ENCODE measurements at regions not wholly inside any gene's neighbourhood (a gene's known extent, or its start where the extent isn't known, plus 50 kb on each side); places are given as distances from the start of the nearest gene placed in this dataset.

- no peak overlapping the region for H3K27ac ChIP-seq (ENCODE audit: low read depth, low read length)
- H3K4me3 ChIP-seq (ENCODE audit: low read length), result no peak overlapping the region
- H3K4me2 ChIP-seq (ENCODE audit: low read length), result no peak overlapping the region
- no peaks in the 10 kb centered on the region for H3F3A ChIP-seq (ENCODE audit: control insufficient read depth, insufficient read depth)
- H3K9me3 ChIP-seq (ENCODE audit: control insufficient read depth, insufficient read depth, low read length), result no peaks in the 10 kb centered on the region
- no peaks in the 10 kb centered on the region for H3K9me2 ChIP-seq (replicated peaks; ENCODE audit: control insufficient read depth, low read length)
- no peaks in the 10 kb centered on the region for H3K27me3 ChIP-seq (ENCODE audit: control insufficient read depth, low read length)
- no peaks in the 10 kb centered on the region for H3K79me2 ChIP-seq (ENCODE audit: control insufficient read depth, low read length)
- no peaks in the 10 kb centered on the region for H3K36me3 ChIP-seq (ENCODE audit: control insufficient read depth, low read length)
- no peak for TF ChIP-seq EZH2phosphoT487 (IDR thresholded peaks at IDR 0.05; ENCODE audit: borderline replicate concordance, low read length)
- H4K20me1 ChIP-seq (ENCODE audit: control insufficient read depth, insufficient read depth, low read depth, low read length), result no peaks in the 10 kb centered on the region
- no peaks in the 10 kb centered on the region for H3K4me1 ChIP-seq (ENCODE audit: control insufficient read depth, low read length)
Observed at GRCh38 chr2:19700861-19701585, 200.8 kb downstream of the TTC32 start.

DNA sequence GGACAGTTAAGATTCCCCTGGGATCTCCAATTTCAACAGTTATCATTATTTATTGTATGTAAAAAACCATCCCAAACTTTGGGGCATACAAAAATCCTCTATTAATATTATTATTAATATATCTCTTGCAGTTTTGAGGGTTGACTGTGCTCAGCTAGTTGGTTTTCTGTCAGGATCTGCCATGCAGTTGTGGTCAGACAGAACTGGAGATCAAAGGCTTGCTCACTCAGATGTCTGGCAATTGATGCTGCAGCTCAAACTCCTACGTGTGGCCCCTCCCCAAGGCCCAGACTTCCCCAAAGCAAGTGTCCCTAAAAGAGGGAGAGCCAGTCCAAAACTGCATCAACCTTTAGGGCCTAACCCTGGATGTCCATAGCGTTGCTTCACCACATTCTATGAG, 204.7 kb downstream of the TTC32 start:
- Histone ChIP-seq H3K27me3 (ENCODE audit: control insufficient read depth, low read length) (no peaks in the 10 kb centered on the region), H3K9me2 (replicated peaks; ENCODE audit: control insufficient read depth, low read length) (no peaks in the 10 kb centered on the region), H3K79me2 (ENCODE audit: control insufficient read depth, low read length) (no peaks in the 10 kb centered on the region), H3F3A (ENCODE audit: control insufficient read depth, insufficient read depth) (no peaks in the 10 kb centered on the region), H3K4me1 (ENCODE audit: control insufficient read depth, low read length) (no peaks in the 10 kb centered on the region), H4K20me1 (ENCODE audit: control insufficient read depth, insufficient read depth, low read depth, low read length) (no peaks in the 10 kb centered on the region), H3K4me2 (ENCODE audit: low read length) (no peak overlapping the region), H3K4me3 (ENCODE audit: low read length) (no peak overlapping the region), H3K9me3 (ENCODE audit: control insufficient read depth, insufficient read depth, low read length) (no peaks in the 10 kb centered on the region), H3K27ac (ENCODE audit: low read depth, low read length) (no peak overlapping the region), H3K36me3 (ENCODE audit: control insufficient read depth, low read length) (no peaks in the 10 kb centered on the region)
- TF ChIP-seq CTCF (IDR thresholded peaks at IDR 0.05; ENCODE audit: low read depth, low read length, poor library complexity, severe bottlenecking), result no peak
- TF ChIP-seq EZH2phosphoT487 (IDR thresholded peaks at IDR 0.05; ENCODE audit: borderline replicate concordance, low read length), result no peak

DNA sequence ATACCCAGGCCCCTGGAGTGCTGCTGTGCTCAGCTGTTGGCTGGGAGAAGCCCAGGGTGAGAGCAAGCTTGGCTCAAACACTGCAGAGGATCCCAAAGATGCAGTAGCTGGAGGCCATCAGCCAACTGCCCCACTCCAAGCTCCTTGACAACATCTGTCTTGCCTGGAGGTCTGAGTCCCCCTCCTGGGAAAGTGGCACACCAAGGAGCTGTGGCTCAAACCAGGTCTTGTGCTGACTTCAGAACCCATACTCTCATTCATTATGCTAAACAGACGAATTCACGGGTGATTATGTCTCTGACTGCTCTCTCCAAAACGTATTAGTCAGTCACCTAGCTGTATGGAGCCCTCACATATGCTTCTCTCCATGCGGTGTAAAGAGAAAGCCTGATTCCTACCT, 206.1 kb downstream of the TTC32 start:
- Histone ChIP-seq H3F3A (ENCODE audit: control insufficient read depth, insufficient read depth) (no peaks in the 10 kb centered on the region), H3K27ac (ENCODE audit: low read depth, low read length) (no peak overlapping the region), H3K79me2 (ENCODE audit: control insufficient read depth, low read length) (no peaks in the 10 kb centered on the region), H3K4me3 (ENCODE audit: low read length) (no peak overlapping the region), H3K4me2 (ENCODE audit: low read length) (no peak overlapping the region), H3K4me1 (ENCODE audit: control insufficient read depth, low read length) (no peaks in the 10 kb centered on the region), H3K9me2 (replicated peaks; ENCODE audit: control insufficient read depth, low read length) (no peaks in the 10 kb centered on the region), H3K9me3 (ENCODE audit: control insufficient read depth, insufficient read depth, low read length) (no peaks in the 10 kb centered on the region), H3K36me3 (ENCODE audit: control insufficient read depth, low read length) (no peaks in the 10 kb centered on the region), H3K27me3 (ENCODE audit: control insufficient read depth, low read length) (no peaks in the 10 kb centered on the region), H4K20me1 (ENCODE audit: control insufficient read depth, insufficient read depth, low read depth, low read length) (no peaks in the 10 kb centered on the region)
- TF ChIP-seq CTCF (IDR thresholded peaks at IDR 0.05; ENCODE audit: low read depth, low read length, poor library complexity, severe bottlenecking) (no peak), EZH2phosphoT487 (IDR thresholded peaks at IDR 0.05; ENCODE audit: borderline replicate concordance, low read length) (no peak)

- Histone ChIP-seq H3K79me2 (ENCODE audit: control insufficient read depth, low read length) (no peaks in the 10 kb centered on the region), H3K4me2 (ENCODE audit: low read length) (no peak overlapping the region), H3K27ac (ENCODE audit: low read depth, low read length) (no peak overlapping the region), H3K4me1 (ENCODE audit: control insufficient read depth, low read length) (no peaks in the 10 kb centered on the region), H3K27me3 (ENCODE audit: control insufficient read depth, low read length) (no peaks in the 10 kb centered on the region), H3K4me3 (ENCODE audit: low read length) (no peak overlapping the region), H4K20me1 (ENCODE audit: control insufficient read depth, insufficient read depth, low read depth, low read length) (no peaks in the 10 kb centered on the region), H3K9me2 (replicated peaks; ENCODE audit: control insufficient read depth, low read length) (no peaks in the 10 kb centered on the region), H3K9me3 (ENCODE audit: control insufficient read depth, insufficient read depth, low read length) (no peaks in the 10 kb centered on the region), H3F3A (ENCODE audit: control insufficient read depth, insufficient read depth) (no peaks in the 10 kb centered on the region), H3K36me3 (ENCODE audit: control insufficient read depth, low read length) (no peaks in the 10 kb centered on the region)
- no peak for TF ChIP-seq EZH2phosphoT487 (IDR thresholded peaks at IDR 0.05; ENCODE audit: borderline replicate concordance, low read length)
- no peak for TF ChIP-seq CTCF (IDR thresholded peaks at IDR 0.05; ENCODE audit: low read depth, low read length, poor library complexity, severe bottlenecking)
Observed at GRCh38 chr2:19691892-19692291, 209.9 kb downstream of the TTC32 start.

Data from DOHH2 (cell line).